ENCODE measurements at regions not wholly inside any gene's neighbourhood (a gene's known extent, or its start where the extent isn't known, plus 50 kb on each side); places are given as distances from the start of the nearest gene placed in this dataset.

DNA sequence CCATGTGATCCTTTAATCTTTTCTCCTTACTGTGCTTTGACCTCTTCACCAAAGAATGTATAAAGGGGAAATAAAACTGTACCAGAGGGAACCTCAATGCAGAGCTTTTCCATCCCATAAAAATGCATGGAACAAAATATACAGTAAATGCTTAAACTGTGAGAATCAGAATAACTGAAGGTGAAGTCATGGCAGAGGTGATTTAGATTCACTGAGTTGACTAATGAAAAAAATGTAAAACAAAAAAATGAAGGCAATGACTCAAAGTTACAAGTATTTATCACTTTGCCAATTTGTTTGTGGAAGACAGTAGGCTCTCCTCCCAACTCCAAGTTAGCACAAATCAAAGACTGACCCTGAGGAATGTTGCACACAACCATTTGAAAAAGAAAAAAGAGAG lies 1331.6 kb upstream of the SORCS1 start:
- TF ChIP-seq POLR2A (IDR thresholded peaks at IDR 0.05; ENCODE audit: borderline replicate concordance, extremely low read depth, insufficient read depth, insufficient read length) (no peak), EZH2 (IDR thresholded peaks at IDR 0.05) (no peak), EZH2phosphoT487 (IDR thresholded peaks at IDR 0.05; ENCODE audit: borderline replicate concordance) (no peak)

Measured in HCT116 (cell line).